LHCN-M2 (cell line): ENCODE measurements at regions not wholly inside any gene's neighbourhood (a gene's known extent, or its start where the extent isn't known, plus 50 kb on each side); places are given as distances from the start of the nearest gene placed in this dataset.
A peak's percentile ranks its signal among the peaks of the same experiment; 100 is the strongest.

Source experiments
- DNase-seq: peaks from one replicate; pipeline ENCODE4 v3.0.0-alpha.2; 2012; ENCODE audit warnings: low read depth

- no peak for DNase-seq
Measured at GRCh38 chr4:141919649-141920048, 283.3 kb downstream of the IL15 start.

DNA sequence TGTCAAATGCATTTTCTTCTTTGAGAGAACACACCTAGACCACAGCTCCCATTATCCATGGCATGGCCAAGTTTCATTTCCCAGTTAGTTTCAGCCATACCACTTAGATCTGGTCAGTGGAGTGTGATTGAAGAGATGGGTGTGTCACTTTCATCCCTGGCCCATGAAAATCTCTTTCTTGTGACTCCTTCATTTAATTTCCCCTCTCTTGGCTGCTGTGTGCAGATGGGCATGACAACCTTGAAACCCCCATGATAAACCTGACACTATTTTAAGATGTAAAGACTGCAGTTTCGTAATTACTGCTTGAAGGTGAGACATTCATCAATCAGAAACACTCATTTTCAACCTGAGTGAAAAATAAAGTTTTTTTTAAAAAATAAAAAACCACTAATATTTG is 284.9 kb downstream of the IL15 start:
- DNase-seq: no peak

GRCh38 chr4:141922236-141922635 is 285.9 kb downstream of the IL15 start:
- peak; percentile 9 for DNase-seq

GRCh38 chr4:141926406-141926805 is 290.0 kb downstream of the IL15 start:
- no peak for DNase-seq

DNA sequence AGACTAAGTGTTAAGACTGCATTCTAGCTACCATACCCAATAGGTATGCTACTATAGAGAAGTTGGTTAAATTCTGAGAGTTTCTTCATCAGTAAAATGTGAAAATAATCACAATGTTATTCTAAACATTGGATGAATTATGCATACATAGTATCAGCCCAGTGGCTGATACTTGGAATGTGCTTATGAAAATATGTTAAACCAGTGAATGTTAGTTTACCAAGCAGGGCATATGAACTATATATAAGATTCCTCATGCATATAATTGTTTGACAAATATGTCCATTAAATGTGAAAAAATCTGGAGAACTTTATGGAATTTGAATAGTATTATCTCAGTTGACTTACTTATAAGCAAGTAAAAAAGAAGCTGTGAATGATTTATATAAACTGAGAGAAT is 296.1 kb downstream of the IL15 start:
- DNase-seq: no peak

DNA sequence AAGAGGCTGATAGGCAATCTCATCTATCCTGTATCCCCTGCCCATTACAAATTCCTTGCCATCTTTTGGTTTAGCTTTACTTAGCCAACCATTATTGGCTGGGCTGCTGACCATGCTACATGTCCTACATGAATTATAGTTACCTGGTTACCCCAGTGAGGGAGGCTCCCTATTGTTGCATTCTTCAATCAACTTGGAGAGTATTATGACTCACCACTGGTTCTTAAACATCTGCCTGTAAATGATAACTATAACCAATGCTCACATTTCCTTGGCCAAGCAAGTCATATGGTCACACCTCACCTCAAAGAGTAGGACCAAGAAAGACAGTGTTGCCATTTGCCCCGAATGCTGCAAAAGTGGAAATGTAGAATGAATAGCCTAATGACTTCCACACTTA is 297.6 kb downstream of the IL15 start:
- DNase-seq: no peak

DNA sequence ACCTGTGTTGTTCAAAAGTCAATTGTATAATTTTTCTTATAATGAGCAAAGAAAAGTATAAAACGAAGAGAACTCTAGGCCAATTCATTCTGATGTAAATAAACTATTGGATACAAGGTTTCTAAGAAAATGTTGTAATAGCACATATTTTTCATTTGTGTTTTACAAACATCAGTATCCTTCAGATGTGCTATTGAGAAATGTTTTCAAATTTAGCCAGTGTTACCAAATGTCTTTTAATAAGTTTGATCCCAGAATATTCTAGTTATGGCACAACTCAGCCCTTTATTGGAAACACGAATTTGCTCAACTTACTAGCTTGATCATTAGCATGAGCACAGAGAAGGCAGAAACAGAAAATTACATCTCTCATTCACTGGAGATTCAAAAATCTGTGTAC is 319.3 kb downstream of the IL15 start:
- DNase-seq: no peak

GRCh38 chr4:141957416-141957815 is 321.0 kb downstream of the IL15 start:
- DNase-seq: no peak

DNA sequence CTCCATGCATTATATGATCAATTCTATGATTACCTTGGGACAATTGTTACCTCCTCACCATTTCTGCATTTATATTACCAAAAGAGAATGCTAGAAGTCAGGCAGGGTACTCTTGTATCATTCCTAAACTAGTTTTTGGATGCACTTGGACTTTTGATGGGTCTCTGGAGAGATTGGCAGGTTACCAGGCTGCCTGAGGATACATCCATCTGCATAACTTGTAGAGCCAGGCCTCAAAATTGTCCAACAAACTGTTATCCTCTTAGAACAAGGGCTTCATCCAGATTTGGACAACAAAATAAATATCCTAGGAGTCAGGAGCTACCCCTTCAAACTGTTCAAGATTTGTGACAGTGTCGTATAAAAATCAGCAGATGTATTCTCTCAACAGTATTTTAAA is 326.1 kb downstream of the IL15 start:
- DNase-seq: no peak

- DNase-seq: no peak
Measured at GRCh38 chr4:141971869-141972268, 335.5 kb downstream of the IL15 start.

- DNase-seq: no peak
Measured at GRCh38 chr4:141972950-141973349, 336.6 kb downstream of the IL15 start.
